PC-9 (cell line): ENCODE measurements at regions not wholly inside any gene's neighbourhood (a gene's known extent, or its start where the extent isn't known, plus 50 kb on each side); places are given as distances from the start of the nearest gene placed in this dataset.
A peak's percentile ranks its signal among the peaks of the same experiment; 100 is the strongest.

Experiments
- BruUV-seq: library from RNA; stranded (reverse); fragments of 400-500 nt; replicated peaks from 2 replicates; lab custom pipeline; 2021; lab: Mats Ljungman, UMichigan
- CTCF ChIA-PET: fragments of 300-600 bp; sonication (Branson Sonifier 250); formaldehyde crosslinking; loops from one replicate; lab custom pipeline; 2022; ENCODE audit warnings: antibody characterized with exemption; lab: Charles Lee
- POLR2A ChIA-PET: fragments of 300-600 bp; sonication (Branson Sonifier 250); formaldehyde crosslinking; loops from one replicate; lab custom pipeline; 2022; ENCODE audit warnings: antibody characterized with exemption; ENCODE audit not compliant: unreplicated experiment; lab: Charles Lee
- DNase-seq, 2 experiments: peaks; one replicate each; pipeline versions ENCODE4 v3.0.0 to v3.0.0-alpha.2; 2015 to 2022; ENCODE audit warnings: mixed read lengths in 1 of 2
- H2AFZ ChIP-seq: fragments of 200-600 bp; sonication (generic); 2 replicates; pipeline ENCODE4 v1.8.1; 2017; ENCODE audit warnings: antibody characterized with exemption
- H3F3A ChIP-seq: fragments of 200-600 bp; sonication (generic); 2 replicates; pipeline ENCODE4 v1.8.1; 2017; ENCODE audit warnings: antibody characterized with exemption, mild to moderate bottlenecking, low read depth; ENCODE audit not compliant: insufficient read depth
- H3K27ac ChIP-seq: fragments of 200-600 bp; sonication (generic); 2 replicates; pipeline ENCODE4 v1.6.1; 2016; ENCODE audit warnings: mixed run types
- H3K27me3 ChIP-seq: fragments of 200-600 bp; sonication (generic); 2 replicates; pipeline ENCODE4 v1.6.1; 2016; ENCODE audit warnings: low read depth, mixed run types; ENCODE audit not compliant: insufficient read depth
- H3K36me3 ChIP-seq: fragments of 200-600 bp; sonication (generic); 2 replicates; pipeline ENCODE4 v1.6.1; 2016; ENCODE audit warnings: low read depth, mixed run types
- H3K4me1 ChIP-seq: fragments of 200-600 bp; sonication (generic); replicated peaks from 2 replicates; pipeline ENCODE4 v1.6.1; 2016; ENCODE audit warnings: mixed run types; ENCODE audit not compliant: insufficient read depth
- H3K4me2 ChIP-seq: fragments of 200-600 bp; sonication (generic); 2 replicates; pipeline ENCODE4 v1.6.1; 2017; ENCODE audit warnings: mixed run types
- H3K4me3 ChIP-seq: fragments of 200-600 bp; sonication (generic); 2 replicates; pipeline ENCODE4 v1.6.1; 2016; ENCODE audit warnings: mixed run types
- H3K79me2 ChIP-seq: fragments of 200-600 bp; sonication (generic); 2 replicates; pipeline ENCODE4 v1.6.1; 2017; ENCODE audit warnings: low read depth, mixed run types
- H3K9me2 ChIP-seq: fragments of 200-600 bp; sonication (generic); 2 replicates; pipeline ENCODE4 v1.8.1; 2017; ENCODE audit warnings: mild to moderate bottlenecking; ENCODE audit not compliant: insufficient read depth
- H3K9me3 ChIP-seq: fragments of 200-600 bp; sonication (generic); 2 replicates; pipeline ENCODE4 v1.8.1; 2016; ENCODE audit warnings: low read depth; ENCODE audit not compliant: insufficient read depth
- H4K20me1 ChIP-seq: fragments of 200-600 bp; sonication (generic); 2 replicates; pipeline ENCODE4 v1.8.1; 2017; ENCODE audit not compliant: insufficient read depth
- EZH2 ChIP-seq: fragments of 200-600 bp; sonication (generic); IDR thresholded peaks from 2 replicates; pipeline ENCODE4 v1.8.0; 2017; ENCODE audit warnings: antibody characterized with exemption, low read depth
- intact Hi-C: fragments of 100-400 bp; cut with micrococcal nuclease; formaldehyde crosslinking; loops from one replicate; pipeline ENCODE4 v1.10.0; 2022; ENCODE audit not compliant: unreplicated experiment
- TF ChIP-seq, protein P1 (sequence below): fragments of 200-600 bp; sonication (generic); conservative IDR thresholded peaks from 2 replicates; pipeline ENCODE4 v1.6.1; 2017; ENCODE audit warnings: mixed run types, antibody characterized with exemption, mild to moderate bottlenecking, moderate library complexity

DNA sequence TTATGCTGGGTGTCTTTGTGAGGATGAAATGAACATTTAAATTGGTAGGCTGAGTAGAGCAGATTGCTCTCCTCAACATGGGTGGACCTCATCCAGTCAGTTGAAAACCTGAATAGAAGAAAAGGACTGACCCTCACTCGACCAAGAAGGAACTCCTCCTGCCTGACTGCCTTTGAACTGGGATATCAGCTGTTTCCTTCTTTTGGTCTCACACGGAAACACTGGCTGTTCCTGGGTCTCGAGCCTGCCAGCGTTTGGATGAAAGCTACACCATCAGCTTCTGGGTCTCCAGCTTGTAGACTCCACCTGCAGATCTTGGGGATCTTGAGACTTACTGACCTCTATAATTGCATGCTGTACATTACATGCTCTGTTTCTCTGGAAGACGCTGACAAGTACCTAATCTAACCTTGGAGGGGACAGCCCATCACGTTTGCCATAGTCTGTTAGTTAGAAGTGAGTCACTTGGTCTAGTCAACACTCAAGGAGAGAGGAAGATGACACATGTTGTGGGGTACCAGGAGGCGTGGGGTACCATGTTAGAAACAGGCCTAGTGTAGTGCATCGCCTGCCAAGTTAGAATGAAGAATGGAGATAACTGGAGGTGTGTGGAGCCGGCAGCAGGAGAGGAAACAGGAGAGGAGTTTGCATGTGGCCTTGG is 267.0 kb downstream of the MREG start:
- Histone ChIP-seq H3K4me2 (no peak overlapping the region), H3K36me3 (no peaks in the 10 kb centered on the region), H3K79me2 (no peaks in the 10 kb centered on the region), H3K4me3 (no peak overlapping the region), H4K20me1 (no peaks in the 10 kb centered on the region), H2AFZ (no peak overlapping the region), H3K9me2 (no peaks in the 10 kb centered on the region), H3K27me3 (no peaks in the 10 kb centered on the region), H3K27ac (no peak overlapping the region), H3F3A (no peaks in the 10 kb centered on the region), H3K4me1 (peaks cover 15% of the 10 kb centered on the region), H3K9me3 (no peaks in the 10 kb centered on the region)
- no TSS peak for BruUV-seq
- DNase-seq = no peak
- TF ChIP-seq, protein P1, sequence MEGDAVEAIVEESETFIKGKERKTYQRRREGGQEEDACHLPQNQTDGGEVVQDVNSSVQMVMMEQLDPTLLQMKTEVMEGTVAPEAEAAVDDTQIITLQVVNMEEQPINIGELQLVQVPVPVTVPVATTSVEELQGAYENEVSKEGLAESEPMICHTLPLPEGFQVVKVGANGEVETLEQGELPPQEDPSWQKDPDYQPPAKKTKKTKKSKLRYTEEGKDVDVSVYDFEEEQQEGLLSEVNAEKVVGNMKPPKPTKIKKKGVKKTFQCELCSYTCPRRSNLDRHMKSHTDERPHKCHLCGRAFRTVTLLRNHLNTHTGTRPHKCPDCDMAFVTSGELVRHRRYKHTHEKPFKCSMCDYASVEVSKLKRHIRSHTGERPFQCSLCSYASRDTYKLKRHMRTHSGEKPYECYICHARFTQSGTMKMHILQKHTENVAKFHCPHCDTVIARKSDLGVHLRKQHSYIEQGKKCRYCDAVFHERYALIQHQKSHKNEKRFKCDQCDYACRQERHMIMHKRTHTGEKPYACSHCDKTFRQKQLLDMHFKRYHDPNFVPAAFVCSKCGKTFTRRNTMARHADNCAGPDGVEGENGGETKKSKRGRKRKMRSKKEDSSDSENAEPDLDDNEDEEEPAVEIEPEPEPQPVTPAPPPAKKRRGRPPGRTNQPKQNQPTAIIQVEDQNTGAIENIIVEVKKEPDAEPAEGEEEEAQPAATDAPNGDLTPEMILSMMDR = no peak
- no peak for TF ChIP-seq EZH2
- ChIA-PET POLR2A (no interaction called here), CTCF (no interaction called here)
- intact Hi-C loops = no loop called here

DNA sequence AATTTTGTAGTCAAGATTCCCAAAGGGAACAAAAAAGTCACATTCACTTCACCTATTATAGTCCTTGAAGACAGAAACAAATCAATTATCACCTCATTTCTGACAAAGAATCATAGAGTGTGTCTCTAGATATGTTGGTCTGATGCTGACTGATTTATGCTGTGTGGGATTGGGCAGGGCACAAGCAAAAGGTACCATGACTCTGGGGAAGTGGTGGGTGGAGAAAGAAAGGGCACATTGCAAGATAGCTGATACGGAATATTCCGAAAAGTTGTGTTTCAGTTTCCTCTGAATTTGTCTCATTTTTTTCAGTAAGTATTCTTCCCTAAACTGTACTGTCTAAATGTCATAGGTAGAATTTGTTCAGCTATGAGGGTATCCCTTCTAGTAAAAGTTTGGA is 268.0 kb downstream of the MREG start:
- Histone ChIP-seq H4K20me1 (no peaks in the 10 kb centered on the region), H2AFZ (0 out of 2 replicates have a peak overlapping the region, but pooled peaks have one; percentile 3), H3F3A (no peaks in the 10 kb centered on the region), H3K9me2 (no peaks in the 10 kb centered on the region), H3K79me2 (no peaks in the 10 kb centered on the region), H3K4me3 (no peak overlapping the region), H3K36me3 (no peaks in the 10 kb centered on the region), H3K4me1 (peaks cover 5% of the 10 kb centered on the region; the same call in 1 of the 2 replicates), H3K4me2 (no peak overlapping the region), H3K27me3 (no peaks in the 10 kb centered on the region), H3K27ac (no peak overlapping the region), H3K9me3 (no peaks in the 10 kb centered on the region)
- POLR2A ChIA-PET = no interaction called here
- DNase-seq = no peak
- intact Hi-C loops = no loop called here
- CTCF ChIA-PET = no interaction called here
- no peak for TF ChIP-seq EZH2
- TF ChIP-seq, protein P1 = no peak
- no TSS peak for BruUV-seq

DNA sequence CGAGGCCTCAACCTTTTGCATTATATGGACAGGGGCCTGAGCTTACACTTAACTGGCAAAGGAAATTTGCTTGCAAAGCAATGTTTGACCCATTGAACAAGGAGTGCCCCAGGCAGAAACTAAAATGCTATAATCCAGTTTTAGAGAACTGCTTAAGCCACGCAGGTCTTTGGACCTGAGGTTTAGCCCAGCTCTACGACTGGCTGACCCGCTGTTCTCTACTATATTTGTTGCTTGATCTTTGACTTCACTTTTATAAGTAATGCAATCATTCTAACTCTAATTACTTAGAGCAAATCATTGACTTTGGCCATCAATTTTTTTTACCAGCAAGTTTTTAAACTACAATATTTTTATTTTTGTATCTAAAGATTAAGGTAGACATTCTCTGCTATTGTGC is 268.8 kb downstream of the MREG start:
- TF ChIP-seq EZH2 = no peak
- TF ChIP-seq, protein P1 = no peak
- no peak overlapping the region for H3K4me2 ChIP-seq
- H3K27me3 ChIP-seq = no peaks in the 10 kb centered on the region
- no peaks in the 10 kb centered on the region for H3K9me2 ChIP-seq
- no peak overlapping the region for H3K27ac ChIP-seq
- POLR2A ChIA-PET = no interaction called here
- no peaks in the 10 kb centered on the region for H3F3A ChIP-seq
- CTCF ChIA-PET = no interaction called here
- H3K9me3 ChIP-seq = no peaks in the 10 kb centered on the region
- no peak overlapping the region for H3K4me3 ChIP-seq
- intact Hi-C loops = no loop called here
- H4K20me1 ChIP-seq = no peaks in the 10 kb centered on the region
- no peak overlapping the region for H2AFZ ChIP-seq
- no peak for DNase-seq
- no TSS peak for BruUV-seq
- H3K4me1 ChIP-seq = peaks cover 5% of the 10 kb centered on the region; the same call in 1 of the 2 replicates
- H3K79me2 ChIP-seq = no peaks in the 10 kb centered on the region
- H3K36me3 ChIP-seq = no peaks in the 10 kb centered on the region
